NCI-H524 treated with DMSO at 0.1 percent for 48 hours (cell line): ENCODE measurements at regions not wholly inside any gene's neighbourhood (a gene's known extent, or its start where the extent isn't known, plus 50 kb on each side); places are given as distances from the start of the nearest gene placed in this dataset.

Experiments used
- DNase-seq: peaks from one replicate; lab custom pipeline; 2025; lab: John Stamatoyannopoulos, UW

DNA sequence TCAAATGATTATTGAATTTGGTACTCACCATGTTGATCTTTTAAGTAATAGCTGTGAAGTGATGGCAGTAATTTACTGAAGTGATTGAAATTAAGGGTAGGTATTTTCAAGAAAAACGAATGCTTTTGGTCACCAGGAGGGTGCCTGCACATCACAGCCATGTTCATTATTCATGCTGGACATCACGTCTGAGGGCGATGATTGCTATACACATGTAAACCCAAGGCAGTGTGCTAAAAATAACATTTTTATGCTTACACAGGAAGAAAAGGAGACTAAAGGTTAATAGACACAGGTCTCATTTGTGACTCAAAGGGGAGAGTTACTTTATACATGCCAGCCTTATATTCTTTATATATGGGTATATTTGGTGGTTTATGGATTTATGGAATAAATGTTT, 1146.0 kb downstream of the NLGN4X start:
- DNase-seq = no peak

DNA sequence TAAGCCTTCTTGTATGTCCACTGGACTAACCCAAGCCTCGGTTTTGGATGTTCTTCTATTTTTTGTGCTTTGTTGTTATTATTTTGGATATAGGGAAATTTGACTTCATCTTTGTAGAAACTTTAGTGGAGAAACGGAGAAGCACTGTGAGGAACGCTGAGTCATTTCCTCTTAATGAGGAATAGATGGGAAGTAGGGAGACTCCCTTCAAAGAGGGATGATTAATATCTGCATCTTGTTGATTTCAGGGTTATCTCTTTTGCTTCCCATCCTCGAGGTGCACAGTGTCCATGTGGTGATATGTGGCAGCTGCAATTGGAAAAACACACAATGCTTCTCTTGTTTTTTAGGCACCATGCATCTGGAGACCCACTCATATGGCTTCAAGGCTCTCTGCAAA, 1147.9 kb downstream of the NLGN4X start:
- no peak for DNase-seq

GRCh38 chrX:5068550-5068949, 1160.1 kb downstream of the NLGN4X start:
- no peak for DNase-seq

DNA sequence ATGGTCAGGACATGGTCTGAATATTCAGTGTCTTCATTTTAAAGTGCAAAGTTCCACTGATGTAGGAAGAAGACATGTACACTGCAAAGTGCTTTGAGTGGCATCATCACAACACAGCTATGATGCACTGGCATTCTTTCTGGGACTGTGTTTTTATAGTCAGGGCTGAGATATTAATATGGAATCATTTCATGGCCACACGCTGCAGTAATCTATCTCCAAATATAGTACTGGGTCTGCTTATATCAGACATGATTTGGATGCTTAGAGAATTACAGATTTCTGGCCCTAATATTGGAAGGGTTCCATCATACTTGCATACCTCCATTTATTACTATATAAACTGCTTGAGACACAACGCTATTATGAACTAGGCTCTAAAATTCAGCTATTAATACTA, 1170.9 kb downstream of the NLGN4X start:
- no peak for DNase-seq

DNA sequence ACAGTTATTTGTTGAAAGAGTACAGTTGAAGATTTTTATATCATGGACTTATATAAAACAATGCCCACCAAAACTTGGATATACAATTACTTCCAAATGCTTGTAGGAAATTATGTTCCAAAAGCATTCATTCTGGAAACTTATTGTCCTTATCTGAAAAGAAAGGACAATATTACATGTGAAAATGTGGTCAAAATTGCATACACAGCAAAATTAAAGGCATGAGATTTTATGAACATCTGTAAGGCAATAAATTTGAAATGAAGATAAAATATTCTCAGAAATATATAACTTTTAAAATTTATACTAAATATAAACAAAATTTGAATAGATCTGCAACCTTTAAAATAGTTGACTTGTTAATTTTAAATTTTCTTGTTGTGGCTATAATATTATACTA, 1173.8 kb downstream of the NLGN4X start:
- DNase-seq = no peak

GRCh38 chrX:5051831-5052491, 1176.7 kb downstream of the NLGN4X start:
- no peak for DNase-seq

- no peak for DNase-seq
Measured at GRCh38 chrX:5042563-5042962, 1186.1 kb downstream of the NLGN4X start.

- DNase-seq = no peak
Measured at GRCh38 chrX:5031792-5032191, 1196.9 kb downstream of the NLGN4X start.

DNA sequence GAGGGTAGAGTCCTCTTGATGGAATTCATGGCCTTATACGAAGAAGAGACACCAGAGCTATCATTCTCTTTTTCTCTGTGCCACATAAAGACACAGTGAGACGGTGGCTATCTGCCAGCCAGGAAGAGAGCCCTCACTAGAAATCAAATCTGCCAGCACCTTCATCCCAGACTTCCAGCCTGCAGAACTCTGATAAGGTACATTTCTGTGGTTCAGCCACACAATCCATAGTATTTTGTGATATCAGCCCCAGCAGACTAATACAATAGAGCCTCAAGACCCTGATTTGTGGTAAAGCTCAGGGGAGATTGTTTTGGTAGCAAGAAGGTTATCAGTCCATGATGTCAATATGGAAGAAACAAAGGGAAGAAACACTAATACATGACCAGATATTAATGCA, 1213.2 kb downstream of the NLGN4X start:
- no peak for DNase-seq

DNA sequence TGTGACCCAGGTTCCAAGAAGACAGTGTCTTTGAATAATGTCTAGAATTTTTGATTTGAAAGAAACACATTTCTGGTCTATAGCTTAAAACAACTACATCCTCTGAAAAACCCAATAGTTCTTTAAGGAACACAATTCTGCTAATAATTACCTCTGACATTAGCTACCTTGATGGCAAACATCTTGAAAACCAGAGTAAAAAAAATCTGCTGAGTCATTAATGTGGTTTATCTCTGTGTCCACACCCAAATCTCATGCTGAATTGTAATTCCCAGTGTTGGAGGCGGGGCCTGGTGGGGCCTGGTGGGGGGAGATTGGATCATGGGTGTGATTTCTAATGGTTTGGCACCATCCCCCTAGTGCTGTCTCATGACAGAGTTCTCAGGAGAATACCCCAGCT, 1233.8 kb downstream of the NLGN4X start:
- DNase-seq = no peak

DNA sequence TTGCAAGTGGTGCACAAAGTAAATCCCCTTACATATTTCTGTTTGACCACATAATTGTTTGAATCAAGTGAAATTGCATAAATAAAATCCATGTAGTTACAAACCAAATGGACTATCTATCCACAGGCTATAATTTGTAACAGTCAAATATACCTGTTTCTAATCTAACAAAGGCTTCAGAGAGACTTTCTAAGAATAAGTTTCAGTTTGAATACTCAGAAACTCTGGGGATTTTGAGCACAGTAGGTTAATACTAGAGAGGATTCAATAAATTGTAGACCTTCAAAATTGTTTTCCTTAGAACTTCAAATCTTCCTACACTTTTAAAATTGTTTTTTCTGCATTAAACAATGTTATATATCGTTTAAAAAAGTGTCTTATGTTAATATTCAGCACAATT, 1250.1 kb downstream of the NLGN4X start:
- DNase-seq = no peak

DNA sequence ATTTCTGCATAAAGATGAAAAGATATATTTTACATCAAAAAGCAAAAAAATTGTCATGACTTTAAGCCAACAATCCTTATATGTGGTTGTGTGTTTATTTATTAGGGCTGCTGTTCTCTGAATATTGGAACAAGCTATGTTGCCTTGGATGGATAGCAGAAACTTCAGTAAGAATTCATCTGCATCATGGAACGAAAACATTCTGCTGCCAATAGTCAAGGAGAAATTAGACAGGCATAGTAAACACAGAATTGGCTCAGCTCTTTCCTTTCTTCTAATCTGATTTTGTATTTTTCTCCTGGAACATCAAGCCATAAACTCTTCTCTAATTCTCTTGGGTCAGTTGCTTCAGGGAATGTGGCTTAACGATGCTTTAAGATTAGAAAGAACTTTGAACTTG, 1257.0 kb downstream of the NLGN4X start:
- no peak for DNase-seq

DNA sequence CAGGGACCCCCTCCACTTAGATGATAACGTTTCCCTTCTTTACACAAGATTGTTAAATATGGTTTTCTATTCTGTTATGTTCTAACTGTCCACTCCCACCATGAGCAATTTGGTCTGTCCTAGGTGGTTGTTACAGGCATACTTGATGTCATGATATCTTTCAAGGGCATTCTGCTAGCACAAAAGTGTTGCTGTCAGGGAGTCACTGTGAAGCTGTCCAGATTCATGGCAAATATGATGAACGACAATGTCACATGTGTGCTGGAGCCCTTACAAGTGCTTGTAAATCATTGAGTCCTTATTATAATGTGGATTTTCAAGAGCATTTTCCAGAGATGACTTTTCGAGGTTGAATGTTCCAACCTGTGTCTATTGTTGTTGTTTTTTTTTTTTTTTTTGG, 1250.7 kb upstream of the PRKX start:
- no peak for DNase-seq

GRCh38 chrX:4963432-4963831, 1250.0 kb upstream of the PRKX start:
- DNase-seq = no peak

DNA sequence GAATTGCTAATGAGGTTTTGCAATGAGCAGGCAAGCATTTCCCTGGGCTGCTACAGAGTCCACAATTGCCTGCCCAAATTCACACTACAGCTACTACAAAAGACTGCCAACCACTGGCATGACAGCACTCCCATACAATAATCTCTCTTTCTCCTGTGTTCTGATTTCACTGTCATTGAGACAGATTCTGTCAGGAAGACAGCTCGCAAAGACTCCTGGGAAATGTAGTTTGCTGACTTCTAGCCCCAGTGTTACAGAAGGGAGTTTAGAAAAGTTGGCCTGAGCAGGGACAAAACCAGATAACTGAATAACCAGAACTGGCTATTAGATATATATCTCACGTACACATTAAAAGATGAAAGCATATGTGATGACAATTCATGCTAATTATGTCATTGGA, 1231.3 kb upstream of the PRKX start:
- no peak for DNase-seq

DNA sequence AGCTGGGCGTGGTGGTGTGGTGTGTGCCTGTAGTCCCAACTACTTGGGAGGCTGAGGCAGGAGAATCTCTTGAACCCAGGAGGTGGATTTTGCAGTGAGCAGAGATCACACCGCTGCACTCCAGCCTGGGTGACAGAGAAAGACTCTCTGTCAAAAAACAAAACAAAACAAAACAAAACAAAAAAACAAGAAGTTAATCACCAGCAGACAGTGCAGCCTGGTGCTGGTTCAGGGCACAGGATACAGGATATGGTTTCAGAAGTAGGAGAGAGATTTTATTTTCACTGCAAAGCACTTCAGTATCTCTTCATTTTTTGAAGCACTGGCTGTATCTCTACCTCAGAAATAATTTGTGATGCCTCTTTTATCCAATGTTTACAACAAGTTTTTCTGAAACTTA, 1222.9 kb upstream of the PRKX start:
- no peak for DNase-seq

GRCh38 chrX:4935846-4936245, 1222.4 kb upstream of the PRKX start:
- DNase-seq = no peak

- DNase-seq = no peak
Measured at GRCh38 chrX:4935401-4935800, 1222.0 kb upstream of the PRKX start.

- no peak for DNase-seq
Measured at GRCh38 chrX:4932790-4933189, 1219.3 kb upstream of the PRKX start.

GRCh38 chrX:4930426-4930825, 1217.0 kb upstream of the PRKX start:
- DNase-seq = no peak

DNA sequence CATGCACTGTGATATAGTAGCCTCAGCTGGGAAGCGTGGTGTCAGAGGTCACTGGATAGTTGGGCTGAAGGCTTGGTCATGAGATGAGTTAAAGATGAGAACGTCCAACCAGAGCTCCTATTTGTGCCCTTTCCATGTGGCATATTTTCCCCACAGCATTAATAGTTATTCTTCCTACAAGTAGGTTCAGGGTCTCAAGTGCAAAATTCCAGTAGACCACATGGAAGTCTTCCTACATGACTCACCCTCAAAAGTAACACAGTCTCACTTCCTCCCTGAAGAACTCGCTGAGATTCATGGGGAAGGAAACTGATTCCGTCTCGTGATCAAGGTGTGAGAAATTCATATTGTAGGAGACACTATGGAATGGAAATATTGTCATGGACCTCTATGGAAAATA, 1212.5 kb upstream of the PRKX start:
- DNase-seq = no peak

DNA sequence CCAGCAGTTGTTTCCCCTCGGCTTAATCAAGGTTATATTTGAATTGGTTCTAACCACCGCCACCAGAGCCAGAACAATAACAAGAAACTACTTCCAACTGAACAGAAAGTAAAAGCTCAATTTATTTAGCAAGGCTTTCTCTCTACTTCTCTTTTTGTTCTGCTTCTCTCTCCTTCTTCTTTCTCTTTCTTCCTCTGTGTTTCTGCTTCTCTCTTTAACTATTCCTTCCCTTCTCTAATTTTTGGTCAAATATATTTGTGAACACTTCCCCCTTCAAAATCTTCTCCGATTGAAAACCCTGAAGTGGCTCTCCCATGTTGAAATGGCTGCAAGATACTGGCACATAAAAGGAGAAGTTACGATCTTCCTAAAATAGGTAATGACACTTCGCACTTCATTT, 1195.9 kb upstream of the PRKX start:
- no peak for DNase-seq

GRCh38 chrX:4905576-4905975, 1192.1 kb upstream of the PRKX start:
- DNase-seq = no peak

GRCh38 chrX:4881277-4881676, 1167.8 kb upstream of the PRKX start:
- DNase-seq = no peak

DNA sequence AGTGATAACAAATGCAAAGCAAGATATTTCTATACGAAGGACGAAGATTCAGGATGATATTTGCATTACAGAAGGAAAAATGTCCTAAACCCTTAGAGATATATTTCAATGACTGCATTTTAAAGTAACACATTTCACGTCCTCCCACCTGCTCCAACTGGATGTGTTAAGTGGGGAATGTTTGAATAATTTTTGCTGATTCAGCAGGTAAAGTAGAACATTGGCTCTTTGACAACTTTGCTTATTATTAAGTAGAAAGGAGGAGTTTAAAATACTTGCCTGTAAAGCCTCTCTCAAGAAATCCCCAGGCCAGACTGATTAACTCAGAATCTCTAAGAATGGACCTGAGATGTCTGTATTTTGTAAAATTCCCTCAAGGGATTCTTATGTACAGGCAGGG, 1165.2 kb upstream of the PRKX start:
- no peak for DNase-seq
